ENCODE measurements at regions not wholly inside any gene's neighbourhood (a gene's known extent, or its start where the extent isn't known, plus 50 kb on each side); places are given as distances from the start of the nearest gene placed in this dataset.

- H3K23ac ChIP-seq (ENCODE audit: insufficient read length, low read depth, low read length), result no peak overlapping the region
- no peak overlapping the region for H4K5ac ChIP-seq (ENCODE audit: insufficient read length, low read depth, low read length)
- no peak overlapping the region for H3K14ac ChIP-seq (ENCODE audit: insufficient read depth, low read length)
- no peak overlapping the region for H3K4ac ChIP-seq (ENCODE audit: low read depth, low read length)
- H3K9ac ChIP-seq (ENCODE audit: extremely low read depth, insufficient read length, low read length), result no peak overlapping the region
- H3K23me2 ChIP-seq (ENCODE audit: insufficient read length, low read depth, low read length, poor library complexity, severe bottlenecking), result no peaks in the 10 kb centered on the region
- peaks cover 3% of the 10 kb centered on the region; the same call in 1 of the 2 replicates for H3K4me1 ChIP-seq (ENCODE audit: insufficient read depth, low read length)
- TF ChIP-seq CTCF (conservative IDR thresholded peaks at IDR 0.05), result no peak
- no peak overlapping the region for H2BK120ac ChIP-seq (ENCODE audit: low read depth, low read length, poor library complexity, severe bottlenecking)
- H2BK20ac ChIP-seq (ENCODE audit: low read depth, low read length, poor library complexity, severe bottlenecking), result no peak overlapping the region
- Mint-ChIP-seq H3K9me3 (peaks cover 0 to 5% of the 10 kb centered on the region in 2 experiments; a peak in 2 of 5 replicates), H3K27me3 (ENCODE audit: low read depth) (no peaks in the 10 kb centered on the region), H3K36me3 (ENCODE audit: insufficient read depth in 1 of 3, low read depth in 3 of 3) (peaks cover 0 to 5% (median 0%) of the 10 kb centered on the region in 3 experiments; a peak in 2 of 7 replicates), H3K27ac (no peak overlapping the region), H3K4me3 (no peak overlapping the region), H3K4me1 (peaks cover 16 to 18% of the 10 kb centered on the region in 2 experiments)
- H4K91ac ChIP-seq (ENCODE audit: insufficient read length, low read depth, low read length), result no peak overlapping the region
- DNase-seq, result no peak
- H2AFZ ChIP-seq (ENCODE audit: low read length), result no peak overlapping the region
- no peak overlapping the region for H2BK12ac ChIP-seq (ENCODE audit: insufficient read length, low read depth, low read length)
- H3K18ac ChIP-seq (ENCODE audit: insufficient read length, low read depth, low read length), result no peak overlapping the region
- H3K27me3 ChIP-seq (ENCODE audit: insufficient read depth, low read length), result no peaks in the 10 kb centered on the region
- no peaks in the 10 kb centered on the region for H3K79me2 ChIP-seq (ENCODE audit: insufficient read depth, low read length)
- H3K4me2 ChIP-seq (ENCODE audit: insufficient read depth, insufficient read length, low read length), result no peak overlapping the region
- no peaks in the 10 kb centered on the region for H3K9me3 ChIP-seq (ENCODE audit: control insufficient read depth, low read depth, low read length)
- H2AK5ac ChIP-seq (ENCODE audit: insufficient read length, low read length), result no peak overlapping the region
- no peak overlapping the region for H3K56ac ChIP-seq (ENCODE audit: insufficient read length, low read depth, low read length)
- WGBS (ENCODE audit: extremely low coverage, insufficient read length, low lambda C conversion rate), result no CpG with 5 or more reads among the region's 5 CpGs
- no peak overlapping the region for H2BK15ac ChIP-seq (ENCODE audit: low read depth, low read length)
- no peaks in the 10 kb centered on the region for H3K79me1 ChIP-seq (ENCODE audit: insufficient read depth, low read depth, low read length, poor library complexity, severe bottlenecking)
- H4K20me1 ChIP-seq (ENCODE audit: control insufficient read depth, insufficient read depth, insufficient read length), result no peaks in the 10 kb centered on the region
- H3K27ac ChIP-seq (ENCODE audit: insufficient read length, low read depth, low read length), result no peak overlapping the region
- no peak overlapping the region for H4K8ac ChIP-seq (replicated peaks; ENCODE audit: insufficient read length, low read depth, low read length)
- no peak overlapping the region for H3T11ph ChIP-seq (ENCODE audit: low read length)
- H2BK5ac ChIP-seq (ENCODE audit: insufficient read length, low read length), result no peak overlapping the region
Measured at GRCh38 chr6:163901681-163902080, 487.2 kb downstream of the QKI start.

Measured in H9 (cell line).